GM23338 (cell line): ENCODE measurements at regions not wholly inside any gene's neighbourhood (a gene's known extent, or its start where the extent isn't known, plus 50 kb on each side); places are given as distances from the start of the nearest gene placed in this dataset.

ENCODE experiments used
- ATAC-seq: fragments of 200-7000 bp; cut with Tn5 transposase; 3 replicates; pipeline ENCODE4 v1.9.1; 2020
- DNase-seq: peaks from one replicate; pipeline ENCODE4 v3.0.0-alpha.2; 2015; ENCODE audit warnings: low spot score
- H2AFZ ChIP-seq: fragments of 200-600 bp; sonication (generic); 2 replicates; pipeline ENCODE4 v1.8.0; 2016; ENCODE audit warnings: antibody characterized with exemption, mild to moderate bottlenecking, moderate library complexity
- H3F3A ChIP-seq: fragments of 200-600 bp; sonication (generic); replicated peaks from 2 replicates; pipeline ENCODE4 v1.8.0; 2017; ENCODE audit warnings: antibody characterized with exemption, mixed run types, low read depth
- H3K27ac ChIP-seq: fragments of 200-600 bp; sonication (generic); 2 replicates; pipeline ENCODE4 v1.6.1; 2016; ENCODE audit warnings: low read depth
- H3K27me3 ChIP-seq: fragments of 200-600 bp; sonication (generic); 2 replicates; pipeline ENCODE4 v1.8.0; 2016; ENCODE audit warnings: mild to moderate bottlenecking, mixed run types, moderate library complexity; ENCODE audit not compliant: insufficient read depth
- H3K36me3 ChIP-seq: fragments of 200-600 bp; sonication (generic); 2 replicates; pipeline ENCODE4 v1.8.0; 2016; ENCODE audit warnings: mild to moderate bottlenecking; ENCODE audit not compliant: insufficient read depth
- H3K4me1 ChIP-seq: fragments of 200-600 bp; sonication (generic); 2 replicates; pipeline ENCODE4 v1.8.0; 2016; ENCODE audit warnings: mild to moderate bottlenecking, moderate library complexity; ENCODE audit not compliant: insufficient read depth
- H3K4me2 ChIP-seq: fragments of 200-600 bp; sonication (generic); 2 replicates; pipeline ENCODE4 v1.7.1; 2017; ENCODE audit warnings: mixed run types
- H3K4me3 ChIP-seq: fragments of 200-600 bp; sonication (generic); 2 replicates; pipeline ENCODE4 v1.6.1; 2016; ENCODE audit warnings: mixed run types
- H3K79me2 ChIP-seq: fragments of 200-600 bp; sonication (generic); replicated peaks from 2 replicates; pipeline ENCODE4 v1.8.0; 2017; ENCODE audit warnings: mild to moderate bottlenecking; ENCODE audit not compliant: insufficient read depth
- H3K9me2 ChIP-seq: fragments of 200-600 bp; sonication (generic); 2 replicates; pipeline ENCODE4 v1.8.0; 2017; ENCODE audit not compliant: insufficient read depth
- H4K20me1 ChIP-seq: fragments of 200-600 bp; sonication (generic); replicated peaks from 2 replicates; pipeline ENCODE4 v1.8.0; 2017; ENCODE audit warnings: mild to moderate bottlenecking; ENCODE audit not compliant: insufficient read depth
- H3K27ac Mint-ChIP-seq: 2 replicates; pipeline ENCODE4 v1.8.0; 2020; ENCODE audit warnings: inconsistent platforms, mild to moderate bottlenecking, moderate library complexity, mixed read lengths
- H3K27me3 Mint-ChIP-seq: 3 replicates; pipeline ENCODE4 v1.8.0; 2022; ENCODE audit warnings: low read depth, mild to moderate bottlenecking, moderate library complexity, mixed read lengths, inconsistent platforms; ENCODE audit not compliant: insufficient read depth, poor library complexity
- H3K36me3 Mint-ChIP-seq: 3 replicates; pipeline ENCODE4 v1.8.0; 2021; ENCODE audit warnings: low read depth, mild to moderate bottlenecking, inconsistent platforms, moderate library complexity, mixed read lengths
- H3K4me1 Mint-ChIP-seq: 3 replicates; pipeline ENCODE4 v1.8.0; 2020; ENCODE audit warnings: mild to moderate bottlenecking, inconsistent platforms, mixed read lengths
- H3K4me3 Mint-ChIP-seq: 3 replicates; pipeline ENCODE4 v1.8.0; 2021; ENCODE audit warnings: moderate library complexity, mild to moderate bottlenecking, inconsistent platforms, mixed read lengths
- H3K9me3 Mint-ChIP-seq: 3 replicates; pipeline ENCODE4 v1.8.0; 2020; ENCODE audit warnings: moderate library complexity, mild to moderate bottlenecking, inconsistent platforms, mixed read lengths
- CREB1 ChIP-seq: fragments of 250-450 bp; sonication (Bioruptor Pico); IDR thresholded peaks from 2 replicates; pipeline ENCODE4 v1.5.0; 2020; ENCODE audit warnings: low read depth, mild to moderate bottlenecking, moderate library complexity
- CTCF ChIP-seq, 2 experiments: fragments of 200-600 bp in 1 of 2; sonication (generic) in 1 of 2; conservative IDR thresholded peaks; 2 replicates each; pipeline versions ENCODE4 v1.5.1 to v1.6.1; 2016 to 2017; ENCODE audit warnings: antibody characterized with exemption in 2 of 2, low read depth in 2 of 2, mild to moderate bottlenecking in 2 of 2, moderate library complexity in 1 of 2
- ETS1 ChIP-seq: IDR thresholded peaks from 2 replicates; pipeline ENCODE4 v1.6.1; 2016; ENCODE audit warnings: antibody characterized with exemption
- EZH2 ChIP-seq: fragments of 200-600 bp; sonication (generic); IDR thresholded peaks from one replicate; pipeline ENCODE4 v1.8.0; 2017; ENCODE audit warnings: antibody characterized with exemption, mild to moderate bottlenecking, low read depth; ENCODE audit not compliant: unreplicated experiment
- EZH2phosphoT487 ChIP-seq: fragments of 200-600 bp; sonication (generic); IDR thresholded peaks from one replicate; pipeline ENCODE4 v1.8.1; 2018; ENCODE audit warnings: antibody characterized with exemption; ENCODE audit not compliant: unreplicated experiment
- JUNB ChIP-seq: IDR thresholded peaks from one replicate; pipeline ENCODE4 v1.6.1; 2016; ENCODE audit warnings: antibody characterized with exemption; ENCODE audit not compliant: unreplicated experiment
- NANOG ChIP-seq: IDR thresholded peaks from 2 replicates; pipeline ENCODE4 v1.6.1; 2016; ENCODE audit warnings: antibody characterized with exemption, borderline replicate concordance
- POLR2AphosphoS5 ChIP-seq: IDR thresholded peaks from 2 replicates; pipeline ENCODE4 v1.6.1; 2016; ENCODE audit warnings: antibody characterized with exemption, low read depth
- REST ChIP-seq: IDR thresholded peaks from one replicate; pipeline ENCODE4 v1.6.1; 2018; ENCODE audit warnings: antibody characterized with exemption; ENCODE audit not compliant: unreplicated experiment
- STAT1 ChIP-seq: IDR thresholded peaks from one replicate; pipeline ENCODE4 v1.6.1; 2016; ENCODE audit warnings: antibody characterized with exemption; ENCODE audit not compliant: unreplicated experiment
- ZNF114 ChIP-seq: fragments of 250-450 bp; sonication (Bioruptor Pico); IDR thresholded peaks from 2 replicates; pipeline ENCODE4 v1.5.0; 2020; ENCODE audit warnings: mild to moderate bottlenecking, moderate library complexity
- ZNF331 ChIP-seq: fragments of 250-450 bp; sonication (Bioruptor Pico); IDR thresholded peaks from 2 replicates; pipeline ENCODE4 v1.5.0; 2020; ENCODE audit warnings: low read depth, mild to moderate bottlenecking, moderate library complexity
- ZNF462 ChIP-seq: fragments of 250-450 bp; sonication (Bioruptor Pico); IDR thresholded peaks from 2 replicates; pipeline ENCODE4 v1.5.0; 2020; ENCODE audit warnings: mild to moderate bottlenecking, moderate library complexity

GRCh38 chr20:6355754-6356451 is 233.1 kb upstream of the FERMT1 start:
- Histone ChIP-seq H3K4me3 (no peak overlapping the region), H3K4me1 (no peaks in the 10 kb centered on the region), H3F3A (no peaks in the 10 kb centered on the region), H3K27ac (no peak overlapping the region), H3K79me2 (no peaks in the 10 kb centered on the region), H2AFZ (no peak overlapping the region), H3K27me3 (no peaks in the 10 kb centered on the region), H3K36me3 (no peaks in the 10 kb centered on the region), H3K9me2 (no peaks in the 10 kb centered on the region), H4K20me1 (no peaks in the 10 kb centered on the region), H3K4me2 (no peak overlapping the region)
- Mint-ChIP-seq H3K27me3 (peaks cover 4% of the 10 kb centered on the region), H3K4me1 (peaks cover 3% of the 10 kb centered on the region; the same call in 2 of the 3 replicates), H3K9me3 (no peaks in the 10 kb centered on the region), H3K36me3 (no peaks in the 10 kb centered on the region), H3K4me3 (no peak overlapping the region), H3K27ac (no peak overlapping the region)
- TF ChIP-seq ZNF114 (CRISPR knock-in tag) = no peak
- TF ChIP-seq EZH2 = no peak
- TF ChIP-seq NANOG = no peak
- no peak for TF ChIP-seq EZH2phosphoT487
- no peak for TF ChIP-seq REST
- no peak for TF ChIP-seq ZNF331 (CRISPR knock-in tag)
- TF ChIP-seq JUNB = no peak
- no peak for TF ChIP-seq STAT1
- TF ChIP-seq ETS1 = no peak
- TF ChIP-seq ZNF462 (CRISPR knock-in tag) = no peak
- TF ChIP-seq CREB1 (CRISPR knock-in tag) = no peak
- no peak for TF ChIP-seq POLR2AphosphoS5
- no peak for TF ChIP-seq CTCF (conservative IDR thresholded peaks at IDR 0.05; ENCODE audit: low read depth in 2 of 2)
- ATAC-seq (no peak), DNase-seq (no peak)
